ENCODE measurements at regions not wholly inside any gene's neighbourhood (a gene's known extent, or its start where the extent isn't known, plus 50 kb on each side); places are given as distances from the start of the nearest gene placed in this dataset.

DNA sequence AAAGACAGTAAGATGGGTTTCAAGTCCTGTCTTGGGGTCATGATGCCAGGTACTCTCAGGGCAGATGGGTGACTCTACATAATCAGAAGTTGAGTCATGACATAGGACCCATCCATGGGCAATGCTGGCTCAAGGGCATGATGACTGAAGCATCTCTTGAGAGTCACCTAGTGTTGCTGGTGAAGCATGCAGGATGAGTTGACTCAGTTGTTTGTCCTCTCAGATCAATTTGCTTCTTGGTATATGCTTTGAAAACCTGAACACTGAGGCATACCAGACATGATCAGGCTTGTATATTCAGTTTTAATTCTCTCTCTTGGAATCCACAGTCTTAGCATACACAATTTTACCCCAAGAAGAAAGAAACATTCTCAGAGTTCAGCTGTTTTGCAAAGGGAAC, 658.9 kb upstream of the NXPH2 start:
- TF ChIP-seq CTCF (IDR thresholded peaks at IDR 0.05; ENCODE audit: borderline replicate concordance, extremely low read depth, low read length, poor library complexity, severe bottlenecking) (no peak), EZH2 (IDR thresholded peaks at IDR 0.05; ENCODE audit: borderline replicate concordance, low read depth, low read length, severe bottlenecking) (no peak)

Data from DND-41 (cell line).